Naive B cell (primary cell): ENCODE measurements at regions not wholly inside any gene's neighbourhood (a gene's known extent, or its start where the extent isn't known, plus 50 kb on each side); places are given as distances from the start of the nearest gene placed in this dataset.
"Not testable (repeated sequence)": the region's sequence is repeated elsewhere in the genome, so short reads cannot be mapped to it uniquely, and the experiment has no call there.

Experiments
- ATAC-seq, 2 donors: fragments of 150-1000 bp; cut with Tn5 transposase; 2 replicates each; pipeline ENCODE4 v1.10.0; 2021; ENCODE audit warnings: low read depth in 2 of 2, mild to moderate bottlenecking in 2 of 2, moderate library complexity in 2 of 2
- DNase-seq: peaks from one replicate; pipeline ENCODE4 v3.0.0; 2022
- H3K27ac Mint-ChIP-seq, 6 donors: one replicate each; pipeline ENCODE4 v1.8.0; 2020 to 2022; ENCODE audit warnings: mild to moderate bottlenecking in 6 of 6, mixed read lengths in 6 of 6, moderate library complexity in 5 of 6, inconsistent platforms in 2 of 6
- H3K27me3 Mint-ChIP-seq, 3 donors: one replicate each; pipeline ENCODE4 v1.8.0; 2021 to 2022; ENCODE audit warnings: mixed read lengths in 3 of 3, mild to moderate bottlenecking in 1 of 3
- H3K36me3 Mint-ChIP-seq, 2 donors: one replicate each; pipeline ENCODE4 v1.8.0; 2020 to 2022; ENCODE audit warnings: mixed read lengths in 2 of 2, inconsistent platforms in 1 of 2, mild to moderate bottlenecking in 1 of 2
- H3K4me1 Mint-ChIP-seq, 3 donors: one replicate each; pipeline ENCODE4 v1.8.0; 2020 to 2022; ENCODE audit warnings: mixed read lengths in 3 of 3, inconsistent platforms in 1 of 3, mild to moderate bottlenecking in 1 of 3, moderate library complexity in 1 of 3
- H3K4me3 Mint-ChIP-seq, 8 donors: one replicate each; pipeline ENCODE4 v1.8.0; 2020 to 2022; ENCODE audit warnings: mild to moderate bottlenecking in 8 of 8, mixed read lengths in 8 of 8, moderate library complexity in 8 of 8, inconsistent platforms in 2 of 8
- H3K9me3 Mint-ChIP-seq, 7 donors: one replicate each; pipeline ENCODE4 v1.8.0; 2020 to 2022; ENCODE audit warnings: mixed read lengths in 7 of 7, mild to moderate bottlenecking in 5 of 7, inconsistent platforms in 2 of 7, moderate library complexity in 1 of 7

DNA sequence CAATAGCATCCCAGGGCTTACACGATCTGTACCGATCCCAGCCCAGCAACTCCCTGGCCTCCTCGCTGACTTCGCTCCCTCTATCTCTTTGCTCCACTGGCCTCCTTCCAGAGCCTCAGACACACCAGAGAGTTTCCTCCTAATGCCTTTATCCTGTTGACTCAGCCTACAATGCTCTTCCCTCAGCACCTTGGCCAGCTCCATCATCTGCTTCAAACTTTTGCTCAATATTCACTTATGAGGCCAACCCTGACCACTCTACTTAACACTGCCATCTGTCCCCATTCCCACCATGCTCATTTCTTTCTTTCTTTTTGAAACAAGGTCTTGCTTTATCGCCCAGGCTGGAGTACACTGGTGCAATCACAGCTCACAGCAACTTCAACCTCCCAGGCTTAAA is 180.9 kb downstream of the CEP170 start:
- H3K4me1 Mint-ChIP-seq, H3K4me3 Mint-ChIP-seq, H3K27ac Mint-ChIP-seq, H3K27me3 Mint-ChIP-seq, DNase-seq, H3K9me3 Mint-ChIP-seq, ATAC-seq, H3K36me3 Mint-ChIP-seq: not testable (repeated sequence)

DNA sequence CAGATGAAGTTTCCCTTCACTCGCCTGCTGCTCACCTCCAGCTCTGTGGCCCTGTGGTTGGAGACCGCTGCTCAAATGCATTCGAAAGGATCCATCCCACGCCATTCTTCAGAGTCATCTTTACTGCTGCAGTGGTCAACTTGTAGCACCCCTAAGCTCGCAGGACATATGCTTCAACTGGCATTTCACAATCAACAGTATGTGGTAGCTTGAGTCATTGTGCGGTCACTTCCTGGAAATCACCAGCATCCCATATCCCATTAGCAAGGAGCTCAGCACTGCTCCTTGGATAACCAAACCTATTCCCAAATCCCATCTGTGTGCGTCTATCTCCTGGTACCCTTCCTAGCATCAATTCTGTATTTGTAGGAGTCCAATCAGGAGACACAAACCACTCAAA is 188.0 kb downstream of the CEP170 start:
- not testable (repeated sequence) for H3K4me3 Mint-ChIP-seq, H3K27me3 Mint-ChIP-seq, H3K4me1 Mint-ChIP-seq, H3K9me3 Mint-ChIP-seq, H3K36me3 Mint-ChIP-seq, ATAC-seq, DNase-seq, H3K27ac Mint-ChIP-seq

DNA sequence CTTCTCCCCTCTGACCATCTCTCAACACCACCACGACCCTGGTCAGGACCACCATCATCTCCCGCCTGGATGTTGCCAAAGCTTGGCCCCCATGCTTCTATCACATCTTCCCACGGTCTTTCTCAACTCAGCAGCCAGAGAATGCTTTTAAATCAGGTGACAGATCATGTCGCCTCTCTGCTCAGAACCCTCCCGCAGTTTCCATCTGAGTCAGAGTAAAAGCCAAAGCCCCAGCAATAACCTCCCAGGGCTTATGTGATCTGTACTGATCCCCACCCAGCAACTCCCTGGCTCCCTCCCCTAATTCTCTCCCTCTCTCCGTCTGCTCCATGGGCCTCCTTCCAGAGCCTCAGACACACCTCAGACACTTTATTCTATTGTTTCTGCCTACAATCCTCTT is 193.1 kb downstream of the CEP170 start:
- not testable (repeated sequence) for H3K4me1 Mint-ChIP-seq, H3K36me3 Mint-ChIP-seq, H3K27ac Mint-ChIP-seq, DNase-seq, H3K9me3 Mint-ChIP-seq, ATAC-seq, H3K27me3 Mint-ChIP-seq, H3K4me3 Mint-ChIP-seq

DNA sequence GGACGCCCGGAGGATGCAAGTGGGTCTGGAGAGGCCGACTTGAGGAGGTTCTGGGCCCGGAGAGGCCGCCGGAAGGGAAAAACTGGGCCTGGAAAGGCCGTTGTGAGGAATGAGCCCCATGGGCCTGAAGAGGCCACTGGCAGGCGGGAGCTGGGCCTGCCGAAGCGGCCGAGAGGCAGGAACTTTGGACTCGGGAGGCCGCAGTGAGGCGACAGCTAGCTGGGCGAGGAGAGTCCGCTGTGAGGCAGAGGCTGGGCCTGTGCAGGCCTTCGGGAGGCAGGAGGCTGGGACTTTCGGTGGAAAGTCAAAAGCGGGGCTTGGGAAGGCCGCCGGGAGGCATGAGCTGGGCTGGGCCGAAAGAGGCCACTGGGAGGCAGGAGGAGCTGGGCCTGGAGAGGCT is 199.6 kb downstream of the CEP170 start:
- H3K36me3 Mint-ChIP-seq, H3K4me3 Mint-ChIP-seq, DNase-seq, H3K9me3 Mint-ChIP-seq, H3K27ac Mint-ChIP-seq, ATAC-seq, H3K4me1 Mint-ChIP-seq, H3K27me3 Mint-ChIP-seq: not testable (repeated sequence)

DNA sequence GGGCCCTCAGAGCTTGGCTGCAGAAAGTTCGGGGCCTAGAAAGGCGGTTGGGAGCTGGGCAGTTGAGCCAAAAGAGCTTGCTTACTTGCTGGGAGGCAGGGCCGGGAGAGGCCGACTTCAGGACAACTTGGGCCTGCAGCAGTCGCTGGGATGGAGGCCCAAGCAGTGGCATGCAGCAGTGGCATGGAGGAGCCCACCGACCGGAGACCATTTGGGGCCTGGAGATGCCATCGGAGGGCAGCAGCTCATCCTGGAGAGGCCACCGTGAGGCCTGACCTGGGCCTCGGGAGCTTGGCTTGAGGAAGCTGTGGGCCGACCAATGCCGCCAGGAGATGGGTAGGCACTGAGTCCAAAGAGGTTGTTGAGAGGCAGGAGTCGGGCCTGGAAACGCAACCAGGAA is 200.0 kb downstream of the CEP170 start:
- ATAC-seq, H3K4me3 Mint-ChIP-seq, H3K9me3 Mint-ChIP-seq, DNase-seq, H3K27me3 Mint-ChIP-seq, H3K36me3 Mint-ChIP-seq, H3K27ac Mint-ChIP-seq, H3K4me1 Mint-ChIP-seq: not testable (repeated sequence)

DNA sequence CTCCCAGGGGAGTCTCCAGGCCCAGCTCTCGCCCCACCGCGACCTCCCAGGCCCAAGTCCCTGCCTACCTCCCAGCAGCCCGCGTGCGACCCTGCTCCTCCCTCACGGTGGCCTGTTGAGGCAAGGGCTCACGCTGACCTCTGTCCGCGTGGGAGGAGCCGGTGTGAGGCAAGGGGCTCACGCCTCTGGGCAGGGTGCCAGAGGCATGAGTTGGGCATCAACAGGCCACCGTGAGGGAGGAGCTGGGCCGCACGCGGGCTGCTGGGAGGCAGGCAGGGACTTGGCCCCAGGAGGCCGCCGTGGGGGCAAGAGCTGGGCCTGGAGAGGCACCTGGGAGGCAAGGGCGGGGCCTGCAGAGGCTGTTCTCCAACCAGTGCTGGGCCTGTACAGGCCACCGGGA is 200.4 kb downstream of the CEP170 start:
- not testable (repeated sequence) for H3K4me3 Mint-ChIP-seq, ATAC-seq, H3K27me3 Mint-ChIP-seq, DNase-seq, H3K9me3 Mint-ChIP-seq, H3K4me1 Mint-ChIP-seq, H3K36me3 Mint-ChIP-seq, H3K27ac Mint-ChIP-seq

DNA sequence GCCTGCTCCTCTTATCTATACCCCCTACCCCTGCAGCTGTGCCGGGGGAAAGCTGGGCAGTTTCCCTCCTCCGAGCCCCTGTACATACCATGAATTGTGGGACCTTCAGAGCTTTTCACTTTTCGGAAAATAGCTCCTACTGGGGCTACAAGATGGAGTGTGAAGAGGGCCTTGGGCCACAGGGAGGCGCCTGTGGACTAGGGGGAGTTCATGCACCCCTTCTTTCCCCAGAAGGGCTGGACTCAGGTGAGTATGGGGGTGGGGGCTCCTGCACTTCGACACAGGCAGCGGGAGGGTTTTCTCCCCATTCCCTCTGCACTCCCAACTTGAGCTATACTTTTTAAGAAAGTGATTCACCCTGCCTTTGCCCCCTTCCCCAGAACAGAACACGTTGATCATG is 202.0 kb downstream of the CEP170 start:
- H3K27ac Mint-ChIP-seq, H3K27me3 Mint-ChIP-seq, H3K4me3 Mint-ChIP-seq, DNase-seq, ATAC-seq, H3K4me1 Mint-ChIP-seq, H3K36me3 Mint-ChIP-seq, H3K9me3 Mint-ChIP-seq: not testable (repeated sequence)

DNA sequence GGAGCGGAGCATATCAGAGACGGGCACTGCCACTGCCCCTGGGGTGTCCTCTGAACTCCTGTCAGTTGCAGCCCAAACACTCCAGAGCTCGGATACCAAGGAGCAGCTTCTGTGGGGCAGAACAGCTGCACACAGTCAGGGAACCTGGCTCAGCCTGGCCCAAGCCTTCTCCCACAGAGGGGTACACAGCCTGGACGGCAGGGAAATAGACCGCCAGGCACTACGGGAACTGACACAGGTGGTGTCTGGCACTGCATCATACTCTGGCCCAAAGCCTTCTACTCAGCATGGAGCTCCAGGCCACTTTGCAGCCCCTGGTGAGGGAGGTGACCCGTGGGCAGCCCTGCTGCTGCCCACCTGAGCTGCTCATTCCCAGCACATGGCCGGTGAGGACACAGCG is 204.5 kb downstream of the CEP170 start:
- not testable (repeated sequence) for ATAC-seq, H3K4me1 Mint-ChIP-seq, H3K4me3 Mint-ChIP-seq, DNase-seq, H3K27ac Mint-ChIP-seq, H3K36me3 Mint-ChIP-seq, H3K27me3 Mint-ChIP-seq, H3K9me3 Mint-ChIP-seq

DNA sequence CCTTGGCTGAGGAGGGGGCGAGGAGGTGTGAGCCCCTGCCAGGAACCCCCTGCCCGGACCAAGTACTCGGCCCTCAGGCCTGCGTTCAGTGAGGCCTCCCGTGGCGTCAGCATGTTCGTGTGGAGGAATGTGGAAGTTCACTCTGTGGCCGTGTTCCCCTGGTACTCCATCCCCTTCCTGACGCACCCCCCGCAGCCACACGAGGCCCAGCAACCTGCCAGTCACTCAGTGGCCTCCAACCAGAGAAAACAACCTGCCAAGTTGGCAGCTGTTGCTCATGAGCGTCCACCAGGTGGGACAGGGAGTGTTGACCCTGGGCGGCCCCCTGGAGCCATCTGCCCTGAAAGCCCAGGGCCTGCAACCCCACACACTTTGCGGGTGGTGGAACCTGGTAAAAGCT is 205.4 kb downstream of the CEP170 start:
- H3K4me3 Mint-ChIP-seq, H3K4me1 Mint-ChIP-seq, H3K27me3 Mint-ChIP-seq, H3K9me3 Mint-ChIP-seq, DNase-seq, ATAC-seq, H3K36me3 Mint-ChIP-seq: not testable (repeated sequence)
- H3K27ac Mint-ChIP-seq = peak overlapping the region in 1 of 6 donors; percentile 33

DNA sequence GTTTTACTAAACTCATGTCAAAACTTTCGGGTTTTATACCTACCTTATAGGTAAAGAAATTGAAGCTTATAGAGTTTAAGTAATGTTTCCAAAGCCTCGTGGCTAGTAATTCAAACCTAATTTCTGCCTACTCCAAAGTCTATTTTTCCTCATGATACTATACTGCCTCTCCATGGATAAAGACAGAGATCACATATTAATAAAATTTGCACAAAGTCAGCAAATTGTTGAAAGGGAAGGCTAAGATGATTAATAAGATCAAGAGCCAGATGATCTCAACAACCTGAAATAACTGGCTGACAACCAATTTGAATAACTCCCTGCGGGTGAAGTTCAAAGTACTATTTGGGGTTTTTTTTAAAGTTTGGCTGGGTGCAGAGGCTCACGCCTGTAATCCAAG is 233.7 kb downstream of the CEP170 start:
- H3K27me3 Mint-ChIP-seq, H3K9me3 Mint-ChIP-seq, ATAC-seq, H3K4me3 Mint-ChIP-seq, H3K36me3 Mint-ChIP-seq, H3K4me1 Mint-ChIP-seq, DNase-seq, H3K27ac Mint-ChIP-seq: not testable (repeated sequence)

DNA sequence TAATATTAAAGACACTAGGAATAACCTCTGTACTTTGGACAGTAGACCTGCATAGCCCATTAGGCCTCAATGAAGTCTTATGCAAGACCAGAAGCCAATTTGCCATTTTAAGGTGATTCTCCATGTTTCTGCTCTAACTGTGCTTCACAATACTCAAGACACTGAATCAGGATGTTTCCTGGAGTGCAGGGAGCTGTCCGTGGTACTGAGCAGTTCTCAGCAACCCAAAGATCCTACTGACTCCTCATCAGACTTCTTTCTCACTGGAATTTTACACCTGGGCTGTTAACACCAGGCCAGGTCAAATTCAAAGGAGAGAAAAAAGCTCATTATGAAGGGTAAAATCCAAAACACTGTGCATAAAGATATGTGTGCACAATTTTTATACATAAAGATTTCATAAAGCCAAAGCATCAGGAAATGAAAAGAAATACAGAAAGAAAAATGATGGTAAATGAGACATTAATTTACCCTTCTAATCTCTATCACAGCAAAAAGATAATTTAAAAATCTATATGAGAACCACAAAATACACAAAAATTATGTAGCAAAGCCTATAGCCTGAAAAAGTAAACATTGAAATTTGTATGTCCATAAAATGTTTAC is 235.9 kb downstream of the CEP170 start:
- not testable (repeated sequence) for H3K4me3 Mint-ChIP-seq, H3K36me3 Mint-ChIP-seq, H3K27ac Mint-ChIP-seq, H3K27me3 Mint-ChIP-seq, H3K9me3 Mint-ChIP-seq, H3K4me1 Mint-ChIP-seq, ATAC-seq
- DNase-seq = peak; percentile 4

DNA sequence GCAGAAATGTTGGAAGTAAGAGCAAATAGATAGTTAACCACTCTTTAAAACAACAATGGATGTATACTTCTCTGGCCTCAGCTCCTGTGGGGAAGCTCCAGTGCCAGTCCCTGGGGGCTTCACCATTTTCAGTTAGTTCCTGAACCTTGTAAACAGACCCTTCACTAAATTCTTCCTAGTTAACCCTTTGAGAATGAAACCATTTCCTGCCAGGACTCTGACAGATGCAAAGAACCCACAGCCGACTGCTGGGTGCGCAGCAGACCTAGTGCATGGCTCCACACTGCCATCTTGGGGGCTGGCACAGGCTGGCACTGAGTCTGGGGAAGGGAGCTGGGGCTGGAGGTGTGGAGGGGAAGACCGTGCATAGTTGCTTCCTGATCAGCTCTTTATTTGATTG is 244.4 kb downstream of the CEP170 start:
- not testable (repeated sequence) for H3K27ac Mint-ChIP-seq, H3K27me3 Mint-ChIP-seq, H3K4me3 Mint-ChIP-seq, H3K9me3 Mint-ChIP-seq, ATAC-seq, H3K4me1 Mint-ChIP-seq, H3K36me3 Mint-ChIP-seq
- DNase-seq = peak; percentile 6

DNA sequence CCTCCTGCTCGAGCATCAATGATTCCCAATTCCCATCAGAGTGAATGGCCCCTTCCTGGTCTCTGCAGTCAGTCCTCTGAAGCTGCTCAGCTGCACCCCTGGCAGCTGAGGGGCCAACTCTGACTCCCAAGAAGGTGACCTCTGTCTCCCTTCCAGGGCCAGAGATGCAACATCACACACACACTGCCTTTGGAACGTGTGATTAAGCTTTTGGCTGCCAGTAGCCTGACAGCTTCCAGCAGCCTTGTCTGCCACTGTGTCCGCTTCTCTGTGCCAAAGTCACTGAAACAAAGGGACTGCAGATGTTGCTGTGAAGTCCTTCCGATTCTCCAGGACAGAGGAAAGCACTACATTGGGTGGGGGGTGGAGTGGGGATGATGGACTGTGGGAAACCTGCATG is 254.1 kb downstream of the CEP170 start:
- not testable (repeated sequence) for H3K27me3 Mint-ChIP-seq, H3K27ac Mint-ChIP-seq, H3K4me1 Mint-ChIP-seq, H3K4me3 Mint-ChIP-seq, DNase-seq, ATAC-seq, H3K36me3 Mint-ChIP-seq, H3K9me3 Mint-ChIP-seq

DNA sequence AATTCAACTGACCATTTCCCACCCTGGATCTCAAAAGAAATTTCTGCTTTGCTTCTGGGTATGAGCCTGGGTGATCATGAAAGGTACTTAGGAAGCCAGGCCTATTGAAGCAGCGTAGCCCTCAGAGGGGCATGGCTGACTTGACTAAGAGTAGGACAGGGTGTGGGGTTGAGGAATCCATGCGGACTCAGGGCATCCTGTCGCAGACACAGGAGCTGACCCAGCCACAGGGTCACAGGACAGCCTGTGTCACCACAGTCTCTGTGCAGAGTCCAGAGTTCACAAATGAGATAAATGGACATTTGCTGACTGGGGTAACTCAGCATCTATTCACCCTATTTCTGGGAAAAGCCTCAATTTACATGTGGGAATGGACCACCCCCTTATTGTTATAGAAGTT is 262.3 kb downstream of the CEP170 start:
- H3K4me1 Mint-ChIP-seq, DNase-seq, H3K27me3 Mint-ChIP-seq, H3K9me3 Mint-ChIP-seq, H3K4me3 Mint-ChIP-seq, H3K36me3 Mint-ChIP-seq, H3K27ac Mint-ChIP-seq, ATAC-seq: not testable (repeated sequence)

DNA sequence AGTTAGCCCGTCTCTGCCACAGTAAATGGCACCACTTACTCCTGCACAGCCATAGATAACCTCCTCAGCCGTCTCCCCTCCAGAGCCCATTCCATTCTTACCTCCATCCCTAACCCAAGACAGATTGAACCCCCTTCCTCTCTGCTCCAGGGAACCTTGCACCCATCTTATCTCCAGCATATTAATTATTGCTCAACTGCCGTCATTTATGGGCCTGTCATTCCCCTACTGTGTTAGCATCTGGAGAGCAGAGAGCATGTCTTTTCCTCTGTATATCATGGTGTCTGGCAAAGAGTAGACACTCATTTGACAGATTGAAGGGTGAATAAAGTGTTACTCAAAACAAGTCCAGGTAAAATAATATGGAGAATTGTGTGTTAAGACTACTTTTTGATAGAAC is 270.0 kb downstream of the CEP170 start:
- ATAC-seq, H3K27ac Mint-ChIP-seq, DNase-seq, H3K4me1 Mint-ChIP-seq, H3K27me3 Mint-ChIP-seq, H3K36me3 Mint-ChIP-seq, H3K9me3 Mint-ChIP-seq, H3K4me3 Mint-ChIP-seq: not testable (repeated sequence)
